ENCODE measurements at regions not wholly inside any gene's neighbourhood (a gene's known extent, or its start where the extent isn't known, plus 50 kb on each side); places are given as distances from the start of the nearest gene placed in this dataset.

GRCh38 chr22:47474895-47475294 is 712.4 kb downstream of the TBC1D22A start:
- Histone ChIP-seq H3K27ac (no peak overlapping the region), H3K4me3 (no peak overlapping the region), H3K4me1 (replicated peaks in 1 of 2) (no peaks in the 10 kb centered on the region)
- ATAC-seq (replicated peaks in 6 of 8), result peak in 3 of 8 experiments; percentile 57 to 74 (median 68)
- in situ Hi-C loops (cut with MboI; ENCODE audit: low pct_unique_long_range_greater_than_20kb in 2 of 9, low sequenced_read_pairs in 9 of 9, unreplicated experiment in 9 of 9), result loop anchor here in 1 of 9 experiments (25.0 kb wide), 1 partner anchor 112 kb away; no protein-coding TSS in a partner anchor
- 0 to 75% (median 25%) methylated on average over 1 to 3 of the region's 3 CpGs; no CpG with 5 or more reads in 2 of the 10 experiments for WGBS, 10 experiments

GRCh38 chr22:47474464-47474863 is 712.0 kb downstream of the TBC1D22A start:
- H3K27ac ChIP-seq, result no peak overlapping the region
- peak in 1 of 8 experiments; percentile 42 for ATAC-seq (replicated peaks in 6 of 8)
- 15 to 94% (median 59%) methylated on average over 2 to 6 of the region's 6 CpGs; no CpG with 5 or more reads in 1 of the 10 experiments for WGBS, 10 experiments
- H3K4me3 ChIP-seq, result no peak overlapping the region
- in situ Hi-C loops (cut with MboI; ENCODE audit: low pct_unique_long_range_greater_than_20kb in 2 of 9, low sequenced_read_pairs in 9 of 9, unreplicated experiment in 9 of 9), result no loop called here
- H3K4me1 ChIP-seq (replicated peaks in 1 of 2), result no peaks in the 10 kb centered on the region

- Histone ChIP-seq H3K4me3 (no peak overlapping the region), H3K27ac (no peak overlapping the region), H3K4me1 (replicated peaks in 1 of 2) (no peaks in the 10 kb centered on the region)
- 11 to 84% (median 43%) methylated on average over 3 to 6 of the region's 9 CpGs; no CpG with 5 or more reads in 3 of the 10 experiments for WGBS, 10 experiments
- no peak for ATAC-seq (replicated peaks in 6 of 8)
- in situ Hi-C loops (cut with MboI; ENCODE audit: low pct_unique_long_range_greater_than_20kb in 2 of 9, low sequenced_read_pairs in 9 of 9, unreplicated experiment in 9 of 9), result no loop called here
These were observed 710.2 kb downstream of the TBC1D22A start for GRCh38 chr22:47472636-47473035.

GRCh38 chr22:47471406-47471805 is 709.0 kb downstream of the TBC1D22A start:
- H3K4me1 ChIP-seq (replicated peaks in 1 of 2), result no peaks in the 10 kb centered on the region
- WGBS, 10 experiments, result 0 to 80% (median 30%) methylated on average over 1 to 3 of the region's 3 CpGs; no CpG with 5 or more reads in 2 of the 10 experiments
- no peak overlapping the region for H3K27ac ChIP-seq
- ATAC-seq (replicated peaks in 6 of 8), result no peak
- in situ Hi-C loops (cut with MboI; ENCODE audit: low pct_unique_long_range_greater_than_20kb in 2 of 9, low sequenced_read_pairs in 9 of 9, unreplicated experiment in 9 of 9), result no loop called here
- H3K4me3 ChIP-seq, result no peak overlapping the region

- in situ Hi-C loops (cut with MboI; ENCODE audit: low pct_unique_long_range_greater_than_20kb in 2 of 9, low sequenced_read_pairs in 9 of 9, unreplicated experiment in 9 of 9), result no loop called here
- no peak for ATAC-seq (replicated peaks in 6 of 8)
- 0 to 100% (median 32%) methylated on average over 1 to 2 of the region's 2 CpGs; no CpG with 5 or more reads in 2 of the 10 experiments for WGBS, 10 experiments
- no peak overlapping the region for H3K27ac ChIP-seq
- no peak overlapping the region for H3K4me3 ChIP-seq
- H3K4me1 ChIP-seq (replicated peaks in 1 of 2), result no peaks in the 10 kb centered on the region
These were observed 703.4 kb downstream of the TBC1D22A start for GRCh38 chr22:47465809-47466208.

GRCh38 chr22:47465222-47465621 is 702.8 kb downstream of the TBC1D22A start:
- Histone ChIP-seq H3K27ac (no peak overlapping the region), H3K4me1 (replicated peaks in 1 of 2) (no peaks in the 10 kb centered on the region), H3K4me3 (no peak overlapping the region)
- in situ Hi-C loops (cut with MboI; ENCODE audit: low pct_unique_long_range_greater_than_20kb in 2 of 9, low sequenced_read_pairs in 9 of 9, unreplicated experiment in 9 of 9), result no loop called here
- ATAC-seq (replicated peaks in 6 of 8), result no peak
- 18 to 85% (median 51%) methylated on average over 1 to 5 of the region's 8 CpGs; no CpG with 5 or more reads in 4 of the 10 experiments for WGBS, 10 experiments

GRCh38 chr22:47463220-47463619 is 700.8 kb downstream of the TBC1D22A start:
- Histone ChIP-seq H3K4me3 (no peak overlapping the region), H3K4me1 (replicated peaks in 1 of 2) (no peaks in the 10 kb centered on the region), H3K27ac (no peak overlapping the region)
- WGBS, 10 experiments, result 0 to 100% (median 20%) methylated on average over 1 to 7 of the region's 8 CpGs; no CpG with 5 or more reads in 1 of the 10 experiments
- in situ Hi-C loops (cut with MboI; ENCODE audit: low pct_unique_long_range_greater_than_20kb in 2 of 9, low sequenced_read_pairs in 9 of 9, unreplicated experiment in 9 of 9), result no loop called here
- no peak for ATAC-seq (replicated peaks in 6 of 8)

GRCh38 chr22:47460861-47461260 is 698.4 kb downstream of the TBC1D22A start:
- in situ Hi-C loops (cut with MboI; ENCODE audit: low pct_unique_long_range_greater_than_20kb in 2 of 9, low sequenced_read_pairs in 9 of 9, unreplicated experiment in 9 of 9), result no loop called here
- Histone ChIP-seq H3K27ac (no peak overlapping the region), H3K4me1 (replicated peaks in 1 of 2) (no peaks in the 10 kb centered on the region), H3K4me3 (no peak overlapping the region)
- WGBS, 10 experiments, result 0 to 81% (median 46%) methylated on average over 1 to 5 of the region's 5 CpGs; no CpG with 5 or more reads in 3 of the 10 experiments
- ATAC-seq (replicated peaks in 6 of 8), result peak in 2 of 8 experiments; percentile 72 to 96

- no peak overlapping the region for H3K4me3 ChIP-seq
- in situ Hi-C loops (cut with MboI; ENCODE audit: low pct_unique_long_range_greater_than_20kb in 2 of 9, low sequenced_read_pairs in 9 of 9, unreplicated experiment in 9 of 9), result no loop called here
- no peak for ATAC-seq (replicated peaks in 6 of 8)
- 20 to 83% (median 41%) methylated on average over 1 to 3 of the region's 3 CpGs; no CpG with 5 or more reads in 3 of the 10 experiments for WGBS, 10 experiments
- no peaks in the 10 kb centered on the region for H3K4me1 ChIP-seq (replicated peaks in 1 of 2)
- no peak overlapping the region for H3K27ac ChIP-seq
These were observed 697.7 kb downstream of the TBC1D22A start for GRCh38 chr22:47460176-47460575.

GRCh38 chr22:47458348-47458747 is 695.9 kb downstream of the TBC1D22A start:
- Histone ChIP-seq H3K4me3 (no peak overlapping the region), H3K27ac (no peak overlapping the region), H3K4me1 (replicated peaks in 1 of 2) (no peaks in the 10 kb centered on the region)
- WGBS, 10 experiments, result 40 to 100% (median 62%) methylated on average over 1 to 6 of the region's 8 CpGs; no CpG with 5 or more reads in 4 of the 10 experiments
- ATAC-seq (replicated peaks in 6 of 8), result no peak
- in situ Hi-C loops (cut with MboI; ENCODE audit: low pct_unique_long_range_greater_than_20kb in 2 of 9, low sequenced_read_pairs in 9 of 9, unreplicated experiment in 9 of 9), result no loop called here

GRCh38 chr22:47457509-47458300 is 695.3 kb downstream of the TBC1D22A start:
- ATAC-seq (replicated peaks in 6 of 8), result no peak
- in situ Hi-C loops (cut with MboI; ENCODE audit: low pct_unique_long_range_greater_than_20kb in 2 of 9, low sequenced_read_pairs in 9 of 9, unreplicated experiment in 9 of 9), result no loop called here
- Histone ChIP-seq H3K27ac (no peak overlapping the region), H3K4me3 (no peak overlapping the region), H3K4me1 (replicated peaks in 1 of 2) (no peaks in the 10 kb centered on the region)
- WGBS, 10 experiments, result 40 to 100% (median 68%) methylated on average over 1 to 10 of the region's 23 CpGs

GRCh38 chr22:47457021-47457420 is 694.6 kb downstream of the TBC1D22A start:
- Histone ChIP-seq H3K4me1 (replicated peaks in 1 of 2) (no peaks in the 10 kb centered on the region), H3K27ac (no peak overlapping the region), H3K4me3 (no peak overlapping the region)
- 20 to 100% (median 67%) methylated on average over 1 to 4 of the region's 14 CpGs; no CpG with 5 or more reads in 3 of the 10 experiments for WGBS, 10 experiments
- in situ Hi-C loops (cut with MboI; ENCODE audit: low pct_unique_long_range_greater_than_20kb in 2 of 9, low sequenced_read_pairs in 9 of 9, unreplicated experiment in 9 of 9), result no loop called here
- no peak for ATAC-seq (replicated peaks in 6 of 8)

- WGBS, 10 experiments, result 38 to 80% (median 64%) methylated on average over 1 to 4 of the region's 11 CpGs; no CpG with 5 or more reads in 5 of the 10 experiments
- Histone ChIP-seq H3K4me1 (replicated peaks in 1 of 2) (no peaks in the 10 kb centered on the region), H3K27ac (no peak overlapping the region), H3K4me3 (no peak overlapping the region)
- in situ Hi-C loops (cut with MboI; ENCODE audit: low pct_unique_long_range_greater_than_20kb in 2 of 9, low sequenced_read_pairs in 9 of 9, unreplicated experiment in 9 of 9), result no loop called here
- ATAC-seq (replicated peaks in 6 of 8), result no peak
These were observed 693.6 kb downstream of the TBC1D22A start for GRCh38 chr22:47456031-47456430.
